M059J (cell line): ENCODE measurements at regions not wholly inside any gene's neighbourhood (a gene's known extent, or its start where the extent isn't known, plus 50 kb on each side); places are given as distances from the start of the nearest gene placed in this dataset.
A peak's percentile ranks its signal among the peaks of the same experiment; 100 is the strongest.

ENCODE experiments used
- DNase-seq: peaks from one replicate; pipeline ENCODE4 v3.0.0-alpha.2; 2012; ENCODE audit warnings: low read depth

- no peak for DNase-seq
These were observed 180.6 kb downstream of the RDH14 start for GRCh38 chr2:18379870-18380269.

DNA sequence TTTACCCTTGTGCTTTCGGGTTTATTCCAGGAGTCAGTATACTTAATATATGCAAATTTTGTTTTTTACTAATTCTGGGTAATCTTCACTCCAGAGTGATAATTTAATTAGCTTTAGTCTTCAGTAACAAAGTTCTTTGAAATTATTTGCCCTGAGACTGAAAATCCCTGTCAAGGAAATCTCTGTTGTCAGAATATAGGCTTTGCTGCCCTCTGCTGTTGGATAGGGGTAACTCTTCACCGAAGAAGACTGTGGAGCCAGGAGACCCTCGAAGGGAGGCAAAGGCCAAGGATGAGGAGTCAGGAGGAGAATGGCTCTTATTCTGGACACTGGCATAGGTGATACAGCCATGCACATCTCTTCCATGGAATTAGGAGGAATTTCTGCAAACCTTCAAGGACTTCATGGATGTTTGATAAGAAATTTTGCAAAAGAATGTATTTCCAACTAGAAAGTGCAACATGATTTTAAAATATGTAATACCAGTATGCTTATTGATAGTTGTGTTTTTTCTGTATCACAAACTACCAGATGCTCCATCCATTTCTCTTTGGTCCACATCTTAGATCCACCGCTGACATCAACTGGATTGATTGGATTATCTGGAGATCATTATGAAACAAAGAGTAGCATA, 182.3 kb downstream of the RDH14 start:
- peak; percentile 50 for DNase-seq

DNA sequence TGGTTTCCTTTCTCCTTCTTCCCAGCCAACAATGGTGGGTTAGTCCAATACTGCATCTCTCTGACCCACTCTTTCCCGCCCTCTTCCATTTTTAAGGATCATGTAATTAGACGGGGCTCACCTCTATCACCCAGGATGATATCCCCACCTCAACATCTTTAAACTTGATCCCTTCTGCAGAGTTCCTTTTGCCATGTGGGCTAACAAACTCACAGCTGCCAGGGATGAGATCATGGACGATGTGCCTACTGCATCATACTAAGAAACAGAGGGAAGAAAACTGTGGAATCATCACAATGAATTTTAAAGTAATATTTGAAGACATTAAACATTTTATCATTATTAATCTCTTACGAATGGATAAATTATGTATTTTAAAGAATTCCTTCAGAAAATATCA, 183.5 kb downstream of the RDH14 start:
- DNase-seq = no peak

DNA sequence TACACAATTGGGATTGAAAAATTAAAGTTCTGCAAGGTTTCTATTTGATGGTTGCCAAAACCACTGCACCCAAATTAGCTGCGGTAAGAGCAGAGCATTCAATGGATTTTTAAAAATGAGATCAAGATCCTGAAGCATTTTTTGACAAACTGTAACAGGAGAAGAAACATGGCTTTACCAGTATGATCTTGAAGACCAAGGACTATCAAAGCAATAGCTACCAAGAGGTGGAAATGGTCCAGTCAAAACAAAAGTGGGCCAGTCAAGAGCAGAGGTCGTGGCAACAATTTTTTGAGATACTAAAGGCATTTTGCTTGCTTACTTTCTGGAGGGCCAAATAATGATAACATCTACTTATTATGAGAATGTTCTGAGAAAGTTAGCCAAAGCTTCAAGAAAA, 186.8 kb downstream of the RDH14 start:
- DNase-seq = peak; percentile 55

DNA sequence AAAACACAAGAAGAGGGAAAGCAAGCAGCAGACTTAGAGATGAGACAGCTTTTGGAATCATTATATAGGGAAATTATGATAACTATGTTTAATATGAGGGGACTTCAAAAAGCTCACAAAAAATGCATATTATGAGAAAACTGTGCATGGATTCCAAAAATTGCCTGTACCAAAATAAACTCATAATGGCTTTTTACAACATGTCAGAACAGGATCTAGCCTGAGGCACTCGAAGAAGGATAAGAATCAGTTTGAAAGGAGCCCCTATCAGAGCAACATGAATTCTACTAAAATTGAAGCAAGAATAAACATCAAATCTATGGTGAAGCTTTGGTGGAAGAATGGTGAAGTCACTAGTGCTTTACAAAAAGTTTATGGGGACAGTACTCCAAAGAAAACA, 187.4 kb downstream of the RDH14 start:
- DNase-seq = no peak

- DNase-seq = no peak
These were observed 187.8 kb downstream of the RDH14 start for GRCh38 chr2:18372641-18373040.

- peak; percentile 61 for DNase-seq
These were observed 190.7 kb downstream of the RDH14 start for GRCh38 chr2:18369760-18370159.

DNA sequence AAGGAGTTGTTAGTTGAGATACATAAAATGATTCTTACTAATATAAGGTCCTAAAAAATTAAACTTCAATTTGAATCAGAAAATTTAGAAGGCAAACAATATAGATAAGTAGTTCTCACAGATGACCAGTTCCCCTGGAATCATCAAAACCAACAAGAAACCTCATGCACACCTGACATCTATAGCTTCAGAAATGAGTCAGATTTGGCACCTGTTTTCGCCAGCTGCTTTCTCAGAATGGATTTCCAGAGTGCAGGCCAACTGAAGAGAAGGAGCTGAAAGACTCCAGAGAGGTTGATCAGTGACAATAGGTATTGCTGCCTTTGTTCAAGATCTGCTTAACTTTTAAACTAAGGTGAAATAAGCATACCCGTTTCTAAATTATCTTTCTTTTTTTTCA, 192.4 kb downstream of the RDH14 start:
- no peak for DNase-seq

GRCh38 chr2:18365342-18365741, 195.1 kb downstream of the RDH14 start:
- DNase-seq = no peak

DNA sequence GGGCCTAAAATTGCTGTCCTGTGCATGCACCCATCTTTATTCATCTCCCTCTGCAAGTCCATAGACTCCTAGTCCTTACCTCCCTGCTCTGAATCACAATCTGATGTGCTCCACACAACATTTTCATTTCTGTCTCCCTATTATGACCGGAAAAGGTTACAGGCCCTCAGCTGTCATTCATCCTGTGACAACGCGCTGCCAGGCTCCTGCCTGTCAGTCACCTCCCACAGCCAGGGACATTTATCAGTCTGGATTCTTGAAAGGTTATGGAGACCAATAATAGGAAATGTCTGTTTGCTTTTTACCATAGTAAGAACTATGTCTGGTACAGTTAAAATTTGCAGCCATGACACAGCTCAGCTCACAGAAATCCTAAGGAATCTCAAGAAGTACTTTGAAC, 197.1 kb downstream of the RDH14 start:
- DNase-seq = no peak

- peak; percentile 74 for DNase-seq
These were observed 197.8 kb downstream of the RDH14 start for GRCh38 chr2:18362696-18363095.

DNA sequence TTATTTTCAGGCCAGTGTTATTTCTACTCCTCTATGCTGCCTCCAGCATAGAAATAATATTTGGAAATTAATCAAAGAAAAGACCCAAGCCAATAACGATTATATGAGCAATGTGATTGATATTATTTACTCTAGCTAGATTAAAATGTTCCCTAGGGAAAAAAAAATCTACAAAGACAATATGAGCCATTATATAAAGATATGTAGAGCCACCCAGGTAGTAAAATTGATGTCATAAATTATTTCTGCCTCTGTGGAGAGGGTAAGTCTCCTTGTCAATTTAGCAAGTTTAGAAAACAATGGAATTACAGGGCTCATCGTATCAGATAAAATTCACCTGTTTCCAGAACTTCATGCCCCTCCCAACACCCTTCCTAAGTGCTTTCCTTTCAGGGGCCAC, 202.9 kb downstream of the RDH14 start:
- no peak for DNase-seq

DNA sequence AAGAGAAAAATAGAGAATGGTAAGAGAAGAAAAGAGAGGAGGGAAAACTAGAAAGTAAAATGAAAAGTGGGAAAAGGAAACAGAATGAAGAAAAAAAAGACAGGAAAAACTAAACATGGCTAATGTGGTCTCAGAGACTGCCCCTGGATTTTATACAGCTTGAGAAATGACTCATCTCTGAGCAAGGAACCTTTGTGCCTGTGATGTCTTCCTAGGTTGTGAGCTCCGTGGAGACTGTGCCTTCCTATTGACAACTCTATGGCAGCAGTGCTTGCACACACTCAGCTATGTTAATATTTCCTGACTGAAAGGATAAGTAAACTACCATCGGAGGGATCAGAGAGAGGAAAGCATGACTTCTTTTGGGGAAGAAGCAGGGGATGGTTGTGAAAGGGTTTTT, 203.8 kb downstream of the RDH14 start:
- DNase-seq = peak; percentile 73

DNA sequence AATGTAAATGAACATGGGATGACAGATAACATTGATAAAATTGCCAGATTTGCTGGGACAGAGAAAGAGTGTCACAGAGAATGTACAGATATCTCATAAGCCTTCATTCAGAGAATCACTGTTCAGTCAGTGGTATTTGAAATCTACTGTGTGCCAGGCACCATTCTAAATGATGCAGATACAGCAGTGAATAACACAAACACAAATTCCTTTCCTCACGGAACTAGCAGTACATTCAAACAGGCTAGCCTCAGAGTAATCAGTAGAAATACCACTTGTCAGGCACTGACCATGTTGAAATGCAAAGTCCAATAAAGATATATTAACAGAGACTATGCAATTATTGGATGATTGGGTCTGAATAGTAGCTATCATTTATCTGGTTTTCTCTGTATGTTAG, 211.0 kb downstream of the RDH14 start:
- DNase-seq = no peak

GRCh38 chr2:18346874-18347273, 213.6 kb downstream of the RDH14 start:
- DNase-seq = no peak

DNA sequence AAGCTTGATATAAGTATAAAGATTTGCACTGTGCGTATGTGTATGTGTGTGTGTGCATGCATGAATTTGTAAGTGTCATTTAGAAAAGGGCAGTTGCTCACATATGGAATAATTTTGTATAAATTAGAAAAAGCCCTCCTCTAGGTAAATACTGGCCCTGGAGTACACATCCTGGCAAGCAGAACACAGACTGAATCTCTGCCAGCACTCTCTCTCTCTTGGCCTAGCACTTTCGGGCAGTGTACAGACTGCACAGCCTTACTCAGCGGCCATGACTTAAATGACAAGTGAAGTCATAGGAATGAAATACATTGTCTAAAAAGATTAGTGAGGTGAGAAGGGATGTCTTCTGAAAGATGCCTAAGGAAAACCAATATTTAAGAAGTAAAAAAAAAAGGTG, 214.1 kb downstream of the RDH14 start:
- DNase-seq = no peak

- peak; percentile 47 for DNase-seq
These were observed 214.6 kb downstream of the RDH14 start for GRCh38 chr2:18345848-18346247.

- DNase-seq = no peak
These were observed 217.6 kb downstream of the RDH14 start for GRCh38 chr2:18342901-18343300.

DNA sequence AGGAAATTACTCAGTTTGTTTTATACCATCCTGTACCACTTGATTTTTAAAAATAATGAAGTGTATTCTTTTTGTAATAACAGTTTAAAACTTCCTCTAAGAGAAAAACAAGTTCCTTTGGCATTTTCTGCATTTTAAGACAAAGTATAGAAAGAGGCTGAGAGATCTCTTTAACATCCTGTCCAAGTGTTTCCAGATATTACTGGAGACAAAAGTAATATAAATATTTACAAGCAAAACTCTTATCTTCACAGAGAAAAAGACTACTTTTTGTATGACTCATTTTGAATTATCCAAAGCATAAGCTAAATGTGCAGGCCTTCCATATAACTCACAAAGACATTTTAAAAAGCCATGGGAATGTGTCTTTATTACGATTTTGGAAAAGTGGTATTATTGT, 221.1 kb downstream of the RDH14 start:
- peak; percentile 46 for DNase-seq

DNA sequence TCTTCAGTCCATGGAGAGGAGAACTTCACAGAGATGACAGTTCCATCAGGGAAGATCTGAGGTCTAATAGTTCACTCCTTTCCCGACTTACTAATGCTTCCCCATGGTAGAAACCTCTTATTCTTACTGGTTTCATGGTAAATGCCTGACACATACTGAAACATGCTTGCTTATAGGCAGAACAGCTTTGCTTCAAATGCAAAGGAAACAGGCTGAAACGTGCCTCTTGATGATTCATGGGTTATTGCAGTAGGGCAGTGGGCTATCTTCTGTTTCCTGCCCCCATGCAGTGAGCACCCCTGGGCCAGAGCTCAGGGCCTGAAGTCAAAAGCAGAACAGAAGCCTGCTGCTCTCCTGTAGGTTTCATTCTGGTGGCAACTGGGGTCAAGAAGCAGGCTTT, 223.5 kb downstream of the RDH14 start:
- no peak for DNase-seq

DNA sequence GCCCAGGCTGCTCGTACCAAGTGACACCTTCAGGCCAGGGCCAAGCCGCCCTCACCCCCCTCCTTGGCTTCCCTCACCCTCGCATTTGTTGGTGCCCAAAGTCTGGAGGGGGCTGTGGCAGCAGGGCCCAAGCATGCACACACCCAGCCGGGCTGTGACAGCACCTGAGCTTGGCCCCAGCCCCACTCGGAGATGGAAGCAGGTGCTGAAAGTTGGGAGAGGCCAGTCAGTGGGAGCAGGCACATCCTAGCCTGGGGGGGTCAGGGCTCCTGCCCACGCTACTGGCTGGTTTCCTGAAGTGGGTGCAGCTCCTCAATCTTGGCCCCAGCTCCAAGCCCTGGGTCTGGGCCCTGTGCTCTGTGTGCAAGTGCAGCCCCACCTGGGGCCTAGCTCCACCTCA, 228.0 kb downstream of the RDH14 start:
- no peak for DNase-seq

- DNase-seq = no peak
These were observed 235.3 kb downstream of the RDH14 start for GRCh38 chr2:18325118-18325517.

DNA sequence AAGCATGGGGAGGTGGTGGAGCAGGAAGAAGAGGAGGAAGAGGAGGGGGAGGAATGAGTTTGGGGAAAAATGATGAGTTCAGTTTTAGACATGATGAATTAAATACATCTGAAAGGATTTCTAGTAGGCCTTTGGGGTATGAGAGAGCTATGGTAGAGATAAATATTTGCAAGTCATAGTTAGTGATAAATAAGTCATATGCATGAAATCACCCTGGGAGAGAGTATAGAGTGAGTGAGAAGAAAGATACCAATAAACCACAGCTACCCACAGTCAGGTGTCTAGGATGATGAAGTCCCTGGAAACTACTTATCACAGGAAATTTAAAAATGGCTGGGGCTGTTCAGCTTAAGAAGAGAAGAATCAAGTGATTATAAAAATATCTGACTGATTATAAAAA, 240.5 kb downstream of the RDH14 start:
- DNase-seq = no peak

GRCh38 chr2:18317017-18317416, 243.4 kb downstream of the RDH14 start:
- DNase-seq = no peak

- DNase-seq = no peak
These were observed 247.6 kb downstream of the RDH14 start for GRCh38 chr2:18312818-18313217.
